Thoracic aorta (tissue), 2 donors: ENCODE measurements at regions not wholly inside any gene's neighbourhood (a gene's known extent, or its start where the extent isn't known, plus 50 kb on each side); places are given as distances from the start of the nearest gene placed in this dataset.

Source experiments
- ATAC-seq: fragments of 150-250 bp; one replicate; pipeline ENCODE4 v1.8.0; 2017; ENCODE audit warnings: low read depth; ENCODE audit not compliant: insufficient number of reproducible peaks, low FRiP score
- DNase-seq: peaks from one replicate; pipeline ENCODE4 v3.0.0-alpha.2; 2020; ENCODE audit warnings: low spot score
- H3K27ac ChIP-seq, 2 donors: fragments of 200-600 bp; sonication (generic); 1 replicate in 1 of 2; 2 replicates in 1 of 2; pipeline ENCODE4 v1.5.1; 2016; ENCODE audit warnings: mild to moderate bottlenecking in 2 of 2, moderate library complexity in 2 of 2
- H3K27me3 ChIP-seq: fragments of 200-600 bp; sonication (generic); replicated peaks from 2 replicates; pipeline ENCODE4 v1.6.0; 2016; ENCODE audit warnings: mild to moderate bottlenecking; ENCODE audit not compliant: insufficient read depth
- H3K36me3 ChIP-seq: fragments of 200-600 bp; sonication (generic); one replicate; pipeline ENCODE4 v1.5.1; 2016
- H3K4me1 ChIP-seq, 2 donors: fragments of 200-600 bp; sonication (generic); 1 replicate in 1 of 2; 2 replicates in 1 of 2; pipeline versions ENCODE4 v1.5.1 to v1.6.0; 2016; ENCODE audit warnings: low read depth in 2 of 2, mild to moderate bottlenecking in 1 of 2; ENCODE audit not compliant: control insufficient read depth in 1 of 2
- H3K4me3 ChIP-seq: fragments of 200-600 bp; sonication (generic); 2 replicates; pipeline ENCODE4 v1.5.1; 2016; ENCODE audit warnings: mild to moderate bottlenecking
- H3K9me3 ChIP-seq: fragments of 200-600 bp; sonication (generic); 2 replicates; pipeline ENCODE4 v1.5.1; 2016
- CTCF ChIP-seq: fragments of 200-600 bp; sonication (generic); IDR thresholded peaks from one replicate; pipeline ENCODE4 v1.5.1; 2019; ENCODE audit warnings: antibody characterized with exemption

- Histone ChIP-seq H3K4me3 (no peak overlapping the region), H3K9me3 (no peaks in the 10 kb centered on the region), H3K27me3 (no peaks in the 10 kb centered on the region), H3K36me3 (no peaks in the 10 kb centered on the region), H3K27ac (peak overlapping the region; percentile 16 to 31), H3K4me1 (peaks cover 9 to 39% of the 10 kb centered on the region in 2 donors)
- no peak for TF ChIP-seq CTCF
- DNase-seq (no peak), ATAC-seq (no peak)
Measured at GRCh38 chr2:18980786-18981430, 377.5 kb downstream of the OSR1 start.

GRCh38 chr2:18980104-18980785 is 378.2 kb downstream of the OSR1 start:
- Histone ChIP-seq H3K4me1 (peaks cover 9 to 45% of the 10 kb centered on the region in 2 donors), H3K36me3 (no peaks in the 10 kb centered on the region), H3K27me3 (no peaks in the 10 kb centered on the region), H3K9me3 (no peaks in the 10 kb centered on the region), H3K27ac (peak overlapping the region; percentile 16 to 31), H3K4me3 (no peak overlapping the region)
- DNase-seq (no peak), ATAC-seq (no peak)
- no peak for TF ChIP-seq CTCF

- Histone ChIP-seq H3K27me3 (no peaks in the 10 kb centered on the region), H3K4me3 (no peak overlapping the region), H3K9me3 (no peaks in the 10 kb centered on the region), H3K36me3 (no peaks in the 10 kb centered on the region), H3K4me1 (peaks cover 9 to 45% of the 10 kb centered on the region in 2 donors), H3K27ac (no peak overlapping the region)
- DNase-seq = no peak
- TF ChIP-seq CTCF = no peak
- no peak for ATAC-seq
Measured at GRCh38 chr2:18977409-18977808, 381.0 kb downstream of the OSR1 start.

GRCh38 chr2:18976168-18976961 is 382.1 kb downstream of the OSR1 start:
- Histone ChIP-seq H3K27me3 (no peaks in the 10 kb centered on the region), H3K36me3 (no peaks in the 10 kb centered on the region), H3K4me3 (peak overlapping the region; percentile 37), H3K4me1 (peaks cover 9 to 42% of the 10 kb centered on the region in 2 donors), H3K27ac (peak overlapping the region; percentile 31 to 36), H3K9me3 (no peaks in the 10 kb centered on the region)
- TF ChIP-seq CTCF = no peak
- ATAC-seq (no peak), DNase-seq (no peak)
